MM.1S (cell line): ENCODE measurements at regions not wholly inside any gene's neighbourhood (a gene's known extent, or its start where the extent isn't known, plus 50 kb on each side); places are given as distances from the start of the nearest gene placed in this dataset.

Experiments used
- CTCF ChIP-seq: fragments of 300-600 bp; sonication (generic); IDR thresholded peaks from 2 replicates; pipeline ENCODE4 v1.5.1; 2016; ENCODE audit warnings: antibody characterized with exemption, low read length, mixed read lengths
- EZH2 ChIP-seq: fragments of 300-600 bp; sonication (generic); optimal IDR thresholded peaks from 2 replicates; pipeline ENCODE3; 2017; ENCODE audit warnings: low read depth, mild to moderate bottlenecking, antibody characterized with exemption, low read length, mixed read lengths
- EZH2phosphoT487 ChIP-seq: fragments of 300-600 bp; sonication (generic); IDR thresholded peaks from 2 replicates; pipeline ENCODE4 v1.6.1; 2018; ENCODE audit warnings: antibody characterized with exemption, low read length

- TF ChIP-seq CTCF (no peak), EZH2phosphoT487 (no peak), EZH2 (no peak)
Observed at GRCh38 chr2:147297820-147298219, 547.0 kb upstream of the ACVR2A start.
